Neural cell (in vitro differentiated cells): ENCODE measurements at regions not wholly inside any gene's neighbourhood (a gene's known extent, or its start where the extent isn't known, plus 50 kb on each side); places are given as distances from the start of the nearest gene placed in this dataset.

Source experiments
- H2AFZ ChIP-seq: fragments of 200-600, 300-800 bp; sonication (generic), shearing (Covaris generic); 2 replicates; pipeline ENCODE4 v1.6.0; 2014; ENCODE audit warnings: low read depth, mild to moderate bottlenecking, antibody characterized with exemption, low read length, moderate library complexity
- H3F3A ChIP-seq: fragments of 200-600 bp; shearing (Covaris generic); 2 replicates; pipeline ENCODE4 v1.6.1; 2016; ENCODE audit warnings: mild to moderate bottlenecking, moderate library complexity, mixed read lengths, antibody characterized with exemption, low read length; ENCODE audit not compliant: insufficient read depth, poor library complexity, severe bottlenecking
- H3K27ac ChIP-seq: fragments of 200-600, 300-800 bp; sonication (generic), shearing (Covaris generic); 2 replicates; pipeline ENCODE4 v1.5.1; 2014; ENCODE audit warnings: mild to moderate bottlenecking, low read length, moderate library complexity
- H3K27me3 ChIP-seq: fragments of 300-800, 200-600 bp; sonication (generic), shearing (Covaris generic); 2 replicates; pipeline ENCODE4 v1.6.0; 2014; ENCODE audit warnings: mild to moderate bottlenecking, low read depth, low read length, moderate library complexity; ENCODE audit not compliant: insufficient read depth
- H3K36me3 ChIP-seq: fragments of 300-800, 200-600 bp; sonication (generic), shearing (Covaris generic); 2 replicates; pipeline ENCODE4 v1.5.1; 2014; ENCODE audit warnings: mild to moderate bottlenecking, antibody characterized with exemption, low read length, moderate library complexity; ENCODE audit not compliant: insufficient read depth
- H3K4me2 ChIP-seq: fragments of 300-800, 200-600 bp; sonication (generic), shearing (Covaris generic); 2 replicates; pipeline ENCODE4 v1.6.0; 2014; ENCODE audit warnings: mild to moderate bottlenecking, low read length
- H3K4me3 ChIP-seq: fragments of 300-800, 200-600 bp; sonication (generic), shearing (Covaris generic); 2 replicates; pipeline ENCODE4 v1.5.1; 2014; ENCODE audit warnings: mild to moderate bottlenecking, low read length, moderate library complexity
- H3K79me2 ChIP-seq: fragments of 200-600 bp; shearing (Covaris generic); replicated peaks from 2 replicates; pipeline ENCODE4 v1.6.0; 2014; ENCODE audit warnings: mild to moderate bottlenecking, low read length, moderate library complexity; ENCODE audit not compliant: insufficient read depth
- H3K9ac ChIP-seq: fragments of 300-800, 200-600 bp; sonication (generic), shearing (Covaris generic); 2 replicates; pipeline ENCODE4 v1.6.1; 2016; ENCODE audit warnings: mild to moderate bottlenecking, low read length, mixed read lengths
- H3K9me2 ChIP-seq: fragments of 200-600 bp; shearing (Covaris generic); 2 replicates; pipeline ENCODE4 v1.6.1; 2016; ENCODE audit warnings: mild to moderate bottlenecking, low read length, mixed read lengths; ENCODE audit not compliant: insufficient read depth
- H3K9me3 ChIP-seq: fragments of 200-600, 300-800 bp; sonication (generic), shearing (Covaris generic); 2 replicates; pipeline ENCODE4 v1.6.1; 2016; ENCODE audit warnings: mild to moderate bottlenecking, mixed run types, low read length, moderate library complexity, mixed read lengths
- H4K20me1 ChIP-seq: fragments of 200-600 bp; shearing (Covaris generic); 2 replicates; pipeline ENCODE4 v1.6.1; 2016; ENCODE audit warnings: mild to moderate bottlenecking, mixed run types; ENCODE audit not compliant: insufficient read depth
- CTCF ChIP-seq: fragments of 450-650 bp; IDR thresholded peaks from 2 replicates; pipeline ENCODE4 v1.5.1; 2014; ENCODE audit warnings: antibody characterized with exemption, mild to moderate bottlenecking, moderate library complexity; ENCODE audit not compliant: poor library complexity, severe bottlenecking
- EP300 ChIP-seq: fragments of 450-650 bp; conservative IDR thresholded peaks from 2 replicates; pipeline ENCODE4 v1.6.1; 2014; ENCODE audit warnings: antibody characterized with exemption, mild to moderate bottlenecking, moderate library complexity; ENCODE audit not compliant: poor library complexity, severe bottlenecking
- EZH2 ChIP-seq: fragments of 200-600, 300-800 bp; shearing (Covaris generic), sonication (generic); IDR thresholded peaks from 2 replicates; pipeline ENCODE4 v1.6.1; 2014; ENCODE audit warnings: antibody characterized with exemption, low read length, borderline replicate concordance, mild to moderate bottlenecking; ENCODE audit not compliant: insufficient read depth, poor library complexity, severe bottlenecking
- MXI1 ChIP-seq: fragments of 450-650 bp; conservative IDR thresholded peaks from 2 replicates; pipeline ENCODE4 v1.6.1; 2014; ENCODE audit warnings: antibody characterized with exemption, mild to moderate bottlenecking; ENCODE audit not compliant: poor library complexity, severe bottlenecking
- POLR2AphosphoS5 ChIP-seq: IDR thresholded peaks from 2 replicates; pipeline ENCODE4 v1.6.1; 2012
- RAD21 ChIP-seq: fragments of 450-650 bp; conservative IDR thresholded peaks from 2 replicates; pipeline ENCODE4 v1.6.1; 2014; ENCODE audit warnings: antibody characterized with exemption, mild to moderate bottlenecking, moderate library complexity
- REST ChIP-seq: IDR thresholded peaks from 2 replicates; pipeline ENCODE4 v1.6.1; 2012; ENCODE audit warnings: borderline replicate concordance
- SMC3 ChIP-seq: fragments of 450-650 bp; conservative IDR thresholded peaks from 2 replicates; pipeline ENCODE4 v1.6.1; 2014; ENCODE audit warnings: antibody characterized with exemption, mild to moderate bottlenecking, moderate library complexity; ENCODE audit not compliant: poor library complexity
- TAF1 ChIP-seq: IDR thresholded peaks from 2 replicates; pipeline ENCODE4 v1.6.1; 2012; ENCODE audit warnings: low read depth

GRCh38 chr3:82567029-82567600 is 805.7 kb upstream of the GBE1 start:
- Histone ChIP-seq H3K79me2 (no peaks in the 10 kb centered on the region), H3K9me2 (no peaks in the 10 kb centered on the region), H3K27ac (no peak overlapping the region), H3K4me3 (no peak overlapping the region), H3K9ac (no peak overlapping the region), H2AFZ (no peak overlapping the region), H3K4me2 (no peak overlapping the region), H4K20me1 (no peaks in the 10 kb centered on the region), H3K9me3 (no peaks in the 10 kb centered on the region), H3K27me3 (no peaks in the 10 kb centered on the region), H3K36me3 (no peaks in the 10 kb centered on the region), H3F3A (no peaks in the 10 kb centered on the region)
- TF ChIP-seq EZH2, result no peak

- Histone ChIP-seq H3K36me3 (no peaks in the 10 kb centered on the region), H3K9me3 (no peaks in the 10 kb centered on the region), H3F3A (no peaks in the 10 kb centered on the region), H3K4me2 (no peak overlapping the region), H3K9me2 (no peaks in the 10 kb centered on the region), H3K9ac (no peak overlapping the region), H3K79me2 (no peaks in the 10 kb centered on the region), H3K4me3 (no peak overlapping the region), H4K20me1 (no peaks in the 10 kb centered on the region), H3K27ac (no peak overlapping the region), H3K27me3 (no peaks in the 10 kb centered on the region), H2AFZ (no peak overlapping the region)
- TF ChIP-seq POLR2AphosphoS5 (no peak), CTCF (no peak), SMC3 (no peak), REST (no peak), TAF1 (no peak), EZH2 (no peak), MXI1 (no peak), RAD21 (no peak), EP300 (no peak)
Measured at GRCh38 chr3:82562896-82563295, 801.5 kb upstream of the GBE1 start.

- Histone ChIP-seq H3K9ac (no peak overlapping the region), H3F3A (no peaks in the 10 kb centered on the region), H3K4me2 (no peak overlapping the region), H4K20me1 (no peaks in the 10 kb centered on the region), H3K9me2 (no peaks in the 10 kb centered on the region), H3K4me3 (no peak overlapping the region), H3K36me3 (no peaks in the 10 kb centered on the region), H3K27ac (no peak overlapping the region), H3K27me3 (no peaks in the 10 kb centered on the region), H3K9me3 (no peaks in the 10 kb centered on the region), H2AFZ (no peak overlapping the region), H3K79me2 (no peaks in the 10 kb centered on the region)
- TF ChIP-seq CTCF (no peak), EZH2 (no peak), MXI1 (no peak), RAD21 (no peak), REST (no peak), TAF1 (no peak), EP300 (no peak), SMC3 (no peak), POLR2AphosphoS5 (no peak)
Measured at GRCh38 chr3:82561784-82562183, 800.3 kb upstream of the GBE1 start.
